Mucosa of descending colon (tissue), 3 donors: ENCODE measurements at regions not wholly inside any gene's neighbourhood (a gene's known extent, or its start where the extent isn't known, plus 50 kb on each side); places are given as distances from the start of the nearest gene placed in this dataset.

ENCODE experiments used
- ATAC-seq: fragments of 200-7000 bp; cut with Tn5 transposase; one replicate; pipeline ENCODE4 v1.9.1; 2020; ENCODE audit warnings: mild to moderate bottlenecking, moderate library complexity
- DNase-seq, 3 donors: peaks; one replicate each; pipeline ENCODE4 v3.0.0-alpha.2; 2020
- H3K36me3 ChIP-seq: fragments of 200-600 bp; one replicate; pipeline ENCODE4 v1.8.0; 2021; ENCODE audit warnings: low read depth, mild to moderate bottlenecking
- H3K4me1 ChIP-seq: fragments of 200-600 bp; one replicate; pipeline ENCODE4 v1.8.0; 2021; ENCODE audit warnings: low read depth, mild to moderate bottlenecking
- H3K4me3 ChIP-seq: fragments of 200-600 bp; one replicate; pipeline ENCODE4 v1.8.0; 2021; ENCODE audit warnings: mild to moderate bottlenecking
- H3K9me3 ChIP-seq: fragments of 200-600 bp; one replicate; pipeline ENCODE4 v1.8.0; 2021; ENCODE audit warnings: mild to moderate bottlenecking
- intact Hi-C, 2 donors: fragments of 100-400 bp; cut with DNase I in 1 of 2; cut with micrococcal nuclease in 1 of 2; formaldehyde crosslinking; loops; one replicate each; pipeline versions ENCODE4 v1.11.0 to v1.11.1; 2022; cut with DNase I, micrococcal nuclease
- TF ChIP-seq, protein P1 (sequence below): fragments of 200-600 bp; IDR thresholded peaks from one replicate; pipeline ENCODE4 v1.8.0; 2022; ENCODE audit warnings: antibody characterized with exemption, mild to moderate bottlenecking
- donor health status: DM: no; HTN: no; CAD: no; lungs with moderate emphysema.
- donor health status: DM: no; HTN: no; CAD: no.
- donor health status: DM: no; HTN: yes; CAD: no.

DNA sequence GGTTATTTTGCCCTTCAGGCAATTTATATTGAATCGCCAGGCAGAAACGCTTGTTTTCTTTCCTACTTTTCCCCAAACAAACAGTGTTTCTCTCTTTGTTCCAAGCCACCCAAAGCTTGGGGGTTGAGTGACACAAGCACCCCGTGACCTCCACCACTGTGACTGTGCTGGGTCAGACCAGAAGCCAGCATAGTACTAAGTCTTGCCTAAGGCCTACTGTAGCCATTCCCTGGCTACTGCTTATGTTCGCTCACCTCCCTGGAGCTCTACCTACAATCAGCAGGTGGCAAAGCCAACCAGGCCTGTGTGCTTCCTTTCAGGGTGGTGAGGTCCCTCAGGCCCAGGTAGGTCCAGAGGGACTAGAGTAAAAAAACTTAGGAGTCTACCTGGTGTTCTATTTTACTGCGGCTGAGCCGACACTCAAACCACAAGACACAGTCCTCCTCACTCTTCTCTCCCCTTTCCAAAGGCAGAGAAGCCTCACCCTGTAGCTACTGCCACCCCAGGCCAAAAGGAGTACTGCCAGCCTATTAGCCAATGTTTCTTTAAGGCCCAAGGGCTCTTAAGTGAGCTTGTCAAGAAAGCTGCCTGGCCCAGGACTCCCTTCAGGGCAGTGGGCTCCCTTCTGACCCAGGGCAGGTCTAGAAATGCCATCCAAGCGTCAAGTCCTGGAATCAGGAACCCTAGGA, 411.8 kb upstream of the MIS18BP1 start:
- H3K4me1 ChIP-seq, result no peaks in the 10 kb centered on the region
- DNase-seq (no peak), ATAC-seq (peak; percentile 56)
- H3K4me3 ChIP-seq, result no peak overlapping the region
- TF ChIP-seq, protein P1, sequence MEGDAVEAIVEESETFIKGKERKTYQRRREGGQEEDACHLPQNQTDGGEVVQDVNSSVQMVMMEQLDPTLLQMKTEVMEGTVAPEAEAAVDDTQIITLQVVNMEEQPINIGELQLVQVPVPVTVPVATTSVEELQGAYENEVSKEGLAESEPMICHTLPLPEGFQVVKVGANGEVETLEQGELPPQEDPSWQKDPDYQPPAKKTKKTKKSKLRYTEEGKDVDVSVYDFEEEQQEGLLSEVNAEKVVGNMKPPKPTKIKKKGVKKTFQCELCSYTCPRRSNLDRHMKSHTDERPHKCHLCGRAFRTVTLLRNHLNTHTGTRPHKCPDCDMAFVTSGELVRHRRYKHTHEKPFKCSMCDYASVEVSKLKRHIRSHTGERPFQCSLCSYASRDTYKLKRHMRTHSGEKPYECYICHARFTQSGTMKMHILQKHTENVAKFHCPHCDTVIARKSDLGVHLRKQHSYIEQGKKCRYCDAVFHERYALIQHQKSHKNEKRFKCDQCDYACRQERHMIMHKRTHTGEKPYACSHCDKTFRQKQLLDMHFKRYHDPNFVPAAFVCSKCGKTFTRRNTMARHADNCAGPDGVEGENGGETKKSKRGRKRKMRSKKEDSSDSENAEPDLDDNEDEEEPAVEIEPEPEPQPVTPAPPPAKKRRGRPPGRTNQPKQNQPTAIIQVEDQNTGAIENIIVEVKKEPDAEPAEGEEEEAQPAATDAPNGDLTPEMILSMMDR, result no peak
- no peaks in the 10 kb centered on the region for H3K36me3 ChIP-seq
- intact Hi-C loops, result no loop called here
- no peaks in the 10 kb centered on the region for H3K9me3 ChIP-seq

DNA sequence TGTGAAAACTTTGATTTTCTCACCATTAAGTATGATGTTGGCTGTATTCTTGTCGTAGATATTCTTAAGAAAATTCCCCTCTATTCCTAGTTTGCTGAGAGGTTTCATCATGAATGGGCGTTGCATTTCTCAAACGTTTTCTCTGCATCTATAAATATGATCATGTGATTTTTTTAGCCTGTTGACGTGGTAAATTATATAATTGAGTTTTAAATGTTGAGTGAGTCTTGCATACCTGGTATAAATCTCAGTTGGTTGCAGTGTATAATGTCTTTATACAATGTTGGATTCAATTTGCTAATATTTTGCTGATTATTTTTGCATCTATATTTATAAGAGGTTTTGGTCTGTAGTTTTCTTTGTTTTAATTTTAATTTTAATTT, 405.9 kb upstream of the MIS18BP1 start:
- H3K4me1 ChIP-seq, result no peaks in the 10 kb centered on the region
- H3K36me3 ChIP-seq, result no peaks in the 10 kb centered on the region
- intact Hi-C loops, result no loop called here
- H3K9me3 ChIP-seq, result no peaks in the 10 kb centered on the region
- peak; percentile 60 for ATAC-seq
- DNase-seq, result no peak
- TF ChIP-seq, protein P1, result no peak
- no peak overlapping the region for H3K4me3 ChIP-seq

DNA sequence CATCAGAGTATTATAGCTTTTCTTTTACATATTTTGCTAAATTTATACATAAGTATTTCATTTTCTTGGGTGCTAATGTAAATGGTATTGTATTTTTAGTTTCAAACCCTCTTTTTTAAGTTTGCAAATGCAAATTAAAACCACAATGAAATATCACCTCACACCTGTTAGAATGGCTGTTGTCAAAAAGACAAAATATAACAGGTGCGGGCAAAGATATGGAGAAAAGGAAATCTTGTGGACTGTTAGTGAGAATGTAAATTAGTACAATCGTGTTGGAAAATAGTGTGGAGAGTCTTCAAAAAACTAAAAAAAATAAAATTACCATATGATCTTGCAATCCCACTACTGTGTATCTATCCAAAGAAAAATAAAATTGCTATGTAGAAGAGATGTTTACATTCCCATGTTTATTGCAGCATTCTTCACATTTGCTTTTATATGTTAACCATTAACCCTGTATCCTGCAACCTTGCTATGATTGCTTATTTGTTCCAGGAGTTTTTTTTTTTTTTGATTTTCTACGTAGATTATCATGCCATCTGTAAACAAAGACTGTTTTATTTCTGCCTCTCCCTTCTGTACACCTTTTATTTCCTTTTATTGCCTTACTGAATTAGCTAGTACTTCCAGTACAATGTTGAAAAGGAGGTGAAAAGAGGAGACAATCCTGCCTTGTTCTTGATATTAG, 405.4 kb upstream of the MIS18BP1 start:
- no peaks in the 10 kb centered on the region for H3K36me3 ChIP-seq
- H3K4me1 ChIP-seq, result no peaks in the 10 kb centered on the region
- intact Hi-C loops, result no loop called here
- ATAC-seq (peak; percentile 93), DNase-seq (no peak)
- no peak overlapping the region for H3K4me3 ChIP-seq
- no peaks in the 10 kb centered on the region for H3K9me3 ChIP-seq
- TF ChIP-seq, protein P1, result no peak

DNA sequence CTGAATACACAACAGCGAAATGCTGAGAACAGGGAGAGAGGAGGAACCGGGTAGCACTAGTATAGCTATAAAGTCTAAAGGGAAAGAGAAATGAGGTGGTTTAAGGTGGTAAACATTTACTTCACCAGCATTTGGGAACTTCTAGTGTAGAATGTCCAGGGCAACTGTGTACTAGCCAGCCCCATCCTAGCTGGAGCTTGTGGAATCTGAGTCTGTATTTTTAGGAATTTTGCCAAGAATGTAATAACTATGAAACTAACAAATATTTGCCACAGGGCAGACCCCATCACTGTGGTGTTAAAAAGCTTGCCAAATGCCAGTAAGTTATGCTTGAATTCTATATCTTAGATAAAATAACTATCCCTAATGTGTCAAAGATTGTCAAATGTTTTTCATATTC, 398.9 kb upstream of the MIS18BP1 start:
- no peaks in the 10 kb centered on the region for H3K4me1 ChIP-seq
- no peaks in the 10 kb centered on the region for H3K9me3 ChIP-seq
- DNase-seq (no peak), ATAC-seq (no peak)
- no peaks in the 10 kb centered on the region for H3K36me3 ChIP-seq
- intact Hi-C loops, result no loop called here
- TF ChIP-seq, protein P1, result no peak
- H3K4me3 ChIP-seq, result no peak overlapping the region

DNA sequence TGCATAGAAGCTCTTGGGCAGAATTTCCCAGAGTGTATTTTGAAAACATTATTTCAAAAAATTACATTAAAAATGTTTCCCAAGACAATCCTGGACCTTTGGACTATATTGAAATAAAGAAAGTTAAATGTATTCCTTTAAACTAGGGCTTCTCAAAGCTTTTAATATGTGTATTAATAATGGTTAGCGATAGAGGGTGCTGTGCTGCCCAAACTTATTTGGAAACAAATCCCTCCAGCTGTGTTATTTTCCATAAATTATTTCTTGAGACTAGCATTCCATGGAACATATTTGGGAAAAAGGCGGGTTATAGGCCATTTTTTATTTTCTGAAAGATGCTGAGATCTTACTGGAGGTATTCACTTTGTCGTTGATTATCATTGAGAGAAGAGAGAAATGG, 397.8 kb upstream of the MIS18BP1 start:
- no peaks in the 10 kb centered on the region for H3K9me3 ChIP-seq
- no peaks in the 10 kb centered on the region for H3K36me3 ChIP-seq
- no peak for ATAC-seq
- no peak overlapping the region for H3K4me3 ChIP-seq
- intact Hi-C loops, result no loop called here
- H3K4me1 ChIP-seq, result no peaks in the 10 kb centered on the region
- TF ChIP-seq, protein P1, result no peak
- DNase-seq, result no peak
